GM10266 (cell line): ENCODE measurements at regions not wholly inside any gene's neighbourhood (a gene's known extent, or its start where the extent isn't known, plus 50 kb on each side); places are given as distances from the start of the nearest gene placed in this dataset.

ENCODE experiments used
- DNase-seq: peaks from one replicate; pipeline ENCODE4 v3.0.0; 2012; ENCODE audit errors: extremely low spot score
- TF ChIP-seq, protein P1 (sequence below): IDR thresholded peaks from 2 replicates; pipeline ENCODE4 v1.5.1; 2012; ENCODE audit warnings: mild to moderate bottlenecking, low read depth; ENCODE audit not compliant: control insufficient read depth, insufficient read depth; ENCODE audit errors: missing control alignments

DNA sequence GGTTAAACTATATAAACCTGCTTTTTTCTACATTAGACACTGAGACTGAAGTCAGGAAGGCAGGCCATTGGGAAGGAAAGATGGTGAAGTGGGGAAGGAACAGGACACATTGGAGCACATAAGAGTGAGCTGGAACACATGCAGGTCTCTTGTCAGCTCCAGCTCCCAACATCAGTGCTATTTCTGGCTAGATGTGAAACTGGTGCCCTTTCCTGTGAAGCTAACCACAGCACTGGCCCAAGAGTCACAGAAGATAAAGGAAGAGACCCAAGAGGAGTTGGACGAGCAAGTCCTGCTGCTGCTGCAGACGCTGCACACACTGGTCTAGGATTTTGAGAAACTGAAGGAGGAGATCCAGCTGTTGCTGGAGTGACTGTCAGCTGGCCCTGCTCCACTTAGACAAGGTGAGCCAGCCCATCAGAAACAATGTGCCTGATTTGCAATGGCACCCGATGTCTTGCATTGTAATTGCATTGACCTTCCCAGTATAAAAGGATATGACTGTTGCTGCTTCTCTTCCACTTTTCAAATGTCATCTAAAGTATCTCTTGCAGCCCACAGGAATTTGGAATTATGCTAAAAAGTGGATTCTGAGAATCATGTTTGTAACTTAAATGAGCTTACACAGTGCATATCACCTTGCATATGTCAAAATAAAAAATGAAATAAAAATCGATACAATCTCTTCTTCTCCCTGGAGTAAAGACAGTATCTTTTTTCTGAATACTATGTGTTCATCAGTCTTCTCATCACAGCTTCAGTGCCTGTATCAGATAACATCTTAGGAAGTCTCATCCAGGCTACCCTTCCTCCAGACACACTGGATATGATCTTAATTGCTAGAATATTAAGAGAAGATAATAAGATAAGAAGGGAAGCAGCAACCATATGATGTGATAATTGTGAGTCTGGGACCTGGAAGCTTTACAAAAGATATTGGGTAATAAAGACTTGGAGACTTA is 230.7 kb upstream of the SPRY2 start:
- no peak for DNase-seq
- TF ChIP-seq, protein P1, sequence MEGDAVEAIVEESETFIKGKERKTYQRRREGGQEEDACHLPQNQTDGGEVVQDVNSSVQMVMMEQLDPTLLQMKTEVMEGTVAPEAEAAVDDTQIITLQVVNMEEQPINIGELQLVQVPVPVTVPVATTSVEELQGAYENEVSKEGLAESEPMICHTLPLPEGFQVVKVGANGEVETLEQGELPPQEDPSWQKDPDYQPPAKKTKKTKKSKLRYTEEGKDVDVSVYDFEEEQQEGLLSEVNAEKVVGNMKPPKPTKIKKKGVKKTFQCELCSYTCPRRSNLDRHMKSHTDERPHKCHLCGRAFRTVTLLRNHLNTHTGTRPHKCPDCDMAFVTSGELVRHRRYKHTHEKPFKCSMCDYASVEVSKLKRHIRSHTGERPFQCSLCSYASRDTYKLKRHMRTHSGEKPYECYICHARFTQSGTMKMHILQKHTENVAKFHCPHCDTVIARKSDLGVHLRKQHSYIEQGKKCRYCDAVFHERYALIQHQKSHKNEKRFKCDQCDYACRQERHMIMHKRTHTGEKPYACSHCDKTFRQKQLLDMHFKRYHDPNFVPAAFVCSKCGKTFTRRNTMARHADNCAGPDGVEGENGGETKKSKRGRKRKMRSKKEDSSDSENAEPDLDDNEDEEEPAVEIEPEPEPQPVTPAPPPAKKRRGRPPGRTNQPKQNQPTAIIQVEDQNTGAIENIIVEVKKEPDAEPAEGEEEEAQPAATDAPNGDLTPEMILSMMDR: no peak

DNA sequence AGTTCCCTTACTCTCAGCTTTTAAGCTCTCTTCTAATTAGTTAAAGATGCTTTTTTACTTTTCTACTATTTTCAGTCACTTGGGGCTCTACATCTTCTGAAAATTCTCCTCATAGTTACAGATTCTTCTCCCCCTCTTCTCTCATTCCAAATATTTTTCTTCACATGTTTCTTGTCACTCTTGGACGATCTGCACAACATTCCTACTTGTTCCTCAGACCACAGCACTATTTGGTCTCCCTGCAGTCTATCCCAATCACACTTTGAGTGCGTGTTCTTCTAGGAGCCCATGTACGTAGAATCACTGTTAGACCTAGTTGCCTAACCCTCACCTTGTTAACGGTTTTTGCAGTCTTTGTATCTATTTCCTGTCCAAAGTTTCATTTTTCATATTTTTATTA is 222.5 kb upstream of the SPRY2 start:
- DNase-seq: no peak

DNA sequence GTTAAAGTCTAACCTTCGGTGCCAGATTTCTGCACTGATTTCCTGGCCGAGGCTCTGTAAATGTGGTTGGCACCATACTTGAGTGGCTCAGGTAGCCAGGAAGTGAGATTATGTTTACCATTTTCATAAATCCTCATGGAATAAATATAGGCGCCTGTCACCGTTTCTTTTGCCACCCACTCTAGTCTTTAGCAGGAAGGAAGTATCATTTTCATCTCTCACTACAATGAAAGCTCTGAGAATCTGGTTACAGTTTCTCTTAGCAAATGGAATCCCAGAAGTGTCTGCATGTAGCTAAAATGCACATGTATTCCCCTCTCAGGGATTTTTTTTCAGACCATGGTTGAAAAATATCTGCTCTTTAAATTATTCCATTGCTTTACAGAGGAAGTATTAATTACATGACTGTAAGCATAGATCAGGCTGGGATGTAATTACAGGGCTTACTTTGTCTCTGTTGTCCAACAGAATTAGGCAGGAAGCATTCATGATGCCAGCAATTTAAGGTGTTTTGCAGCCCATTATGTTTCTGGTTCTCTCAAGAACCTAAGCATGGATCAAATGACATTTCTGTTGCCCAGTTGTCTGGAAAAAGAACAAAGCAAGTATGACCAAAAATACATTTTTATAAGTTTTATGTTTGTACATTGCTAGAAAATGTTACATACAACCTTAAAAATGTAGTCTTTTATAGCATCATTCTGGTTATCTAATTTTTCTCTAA is 221.7 kb upstream of the SPRY2 start:
- DNase-seq: no peak
- TF ChIP-seq, protein P1: no peak

More for the DNA sequence above, 222.5 kb upstream of the SPRY2 start:
- TF ChIP-seq, protein P1: no peak

DNA sequence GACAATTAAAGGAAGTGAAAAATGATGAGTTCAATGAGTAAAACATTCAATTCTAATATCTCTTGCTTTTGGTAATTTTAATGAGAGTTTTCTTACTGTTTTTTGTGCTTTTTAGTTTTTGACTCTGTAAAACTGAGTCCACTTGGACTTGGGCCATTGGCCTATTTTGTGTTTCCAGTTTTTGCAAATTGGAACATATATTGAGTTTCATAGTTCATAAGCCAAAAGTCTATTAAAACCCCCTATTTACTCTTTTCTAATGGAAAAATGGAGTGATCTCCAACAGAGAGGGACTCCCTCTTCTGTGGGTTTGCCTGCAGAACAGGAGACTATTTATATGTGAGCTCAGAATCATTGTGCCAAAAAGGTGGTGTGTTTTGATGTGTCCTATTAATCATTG is 219.7 kb upstream of the SPRY2 start:
- no peak for DNase-seq
- TF ChIP-seq, protein P1: no peak

DNA sequence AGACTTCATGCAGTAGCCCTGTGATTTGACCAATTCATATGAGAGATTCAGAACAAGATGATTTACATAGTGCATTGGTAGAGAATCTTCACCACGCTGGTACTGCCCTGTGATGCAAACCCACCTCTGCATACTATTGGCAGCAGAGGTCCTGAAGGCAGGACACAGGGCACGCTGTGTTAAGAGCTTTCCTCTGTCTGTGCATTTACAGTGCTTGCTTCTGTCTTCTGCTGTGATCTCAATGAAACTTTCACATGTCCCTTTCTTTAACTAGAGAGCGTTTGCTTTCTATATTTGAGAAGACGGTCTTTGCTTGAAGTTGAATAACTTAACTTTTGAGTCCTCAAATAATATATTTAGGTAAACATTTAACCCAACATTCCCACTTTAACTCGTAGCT is 219.0 kb upstream of the SPRY2 start:
- no peak for DNase-seq
- TF ChIP-seq, protein P1: no peak

DNA sequence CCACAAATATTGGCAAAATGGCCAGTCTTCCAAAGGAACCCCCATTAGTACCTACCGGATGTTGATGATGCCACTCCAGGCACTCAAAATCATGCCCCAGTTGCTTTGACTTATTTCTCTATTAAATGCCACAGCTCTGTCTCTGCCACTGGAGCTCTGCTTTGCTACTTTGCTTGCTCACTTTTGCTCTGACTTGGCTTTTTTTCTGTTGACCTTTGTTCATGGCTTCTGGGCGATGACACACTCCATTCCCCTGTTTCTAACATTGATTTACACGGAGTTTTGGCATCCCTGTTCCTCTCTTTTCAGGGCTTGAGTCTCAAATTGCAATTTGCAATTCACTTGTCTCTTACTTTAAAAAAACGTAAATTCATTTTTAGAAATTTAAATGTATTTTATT is 217.1 kb upstream of the SPRY2 start:
- no peak for DNase-seq
- TF ChIP-seq, protein P1: no peak
